22Rv1 (cell line): ENCODE measurements at regions not wholly inside any gene's neighbourhood (a gene's known extent, or its start where the extent isn't known, plus 50 kb on each side); places are given as distances from the start of the nearest gene placed in this dataset.

Experiments
- H3K27ac ChIP-seq: fragments of 450-650 bp; 2 replicates; pipeline ENCODE4 v1.5.1; 2017
- CTCF ChIP-seq: fragments of 450-650 bp; IDR thresholded peaks from 2 replicates; pipeline ENCODE4 v1.5.1; 2017; ENCODE audit warnings: mild to moderate bottlenecking
- ZFX ChIP-seq: fragments of 450-650 bp; IDR thresholded peaks from 2 replicates; pipeline ENCODE4 v1.6.1; 2017; ENCODE audit warnings: antibody characterized with exemption, borderline replicate concordance

GRCh38 chr3:174596447-174596982, 262.6 kb upstream of the NAALADL2 start:
- no peak for TF ChIP-seq CTCF
- TF ChIP-seq ZFX: no peak
- no peak overlapping the region for H3K27ac ChIP-seq

- no peak overlapping the region for H3K27ac ChIP-seq
- TF ChIP-seq CTCF (no peak), ZFX (no peak)
Observed at GRCh38 chr3:174598885-174599439, 260.2 kb upstream of the NAALADL2 start.

GRCh38 chr3:174613173-174613572, 246.0 kb upstream of the NAALADL2 start:
- TF ChIP-seq CTCF (no peak), ZFX (no peak)
- no peak overlapping the region for H3K27ac ChIP-seq

- H3K27ac ChIP-seq: no peak overlapping the region
- TF ChIP-seq ZFX: no peak
- TF ChIP-seq CTCF: no peak
Observed at GRCh38 chr3:174614036-174614435, 245.1 kb upstream of the NAALADL2 start.

DNA sequence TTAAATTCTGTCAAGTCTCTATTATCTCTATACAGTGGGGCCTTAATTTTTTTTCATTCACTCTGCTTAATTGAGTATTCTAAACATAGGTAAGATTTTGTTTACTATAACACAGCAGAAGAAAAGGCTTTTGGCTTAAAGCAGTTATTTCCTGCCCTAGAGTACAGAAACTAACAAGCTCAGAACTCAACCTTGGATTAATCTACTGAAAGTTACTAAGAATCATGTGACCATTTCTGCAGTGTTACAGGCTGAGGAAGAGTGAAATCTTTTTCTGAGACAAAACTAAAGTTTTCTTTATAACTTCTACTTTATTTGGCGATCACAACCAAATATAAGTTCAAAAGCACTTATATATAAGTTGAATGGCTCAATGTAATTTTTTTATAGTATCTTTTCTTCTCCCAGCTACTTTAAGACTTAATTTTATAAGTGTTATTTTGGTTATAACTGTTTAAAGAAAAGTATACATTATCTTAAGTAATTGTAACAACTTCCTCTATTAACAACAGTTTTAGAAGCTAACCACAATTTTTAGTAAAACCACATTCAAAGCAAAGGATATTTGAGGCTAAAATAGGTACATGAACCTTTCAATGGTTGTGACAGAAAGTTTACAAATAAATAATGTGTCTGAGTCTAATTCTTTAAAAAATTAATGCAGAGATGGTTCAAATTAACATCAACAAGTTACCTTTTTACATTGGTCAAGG, 240.6 kb upstream of the NAALADL2 start:
- H3K27ac ChIP-seq: no peak overlapping the region
- TF ChIP-seq ZFX (no peak), CTCF (no peak)

- TF ChIP-seq ZFX: no peak
- no peak for TF ChIP-seq CTCF
- no peak overlapping the region for H3K27ac ChIP-seq
Observed at GRCh38 chr3:174619239-174619638, 239.9 kb upstream of the NAALADL2 start.

- H3K27ac ChIP-seq: no peak overlapping the region
- peak; percentile 24; the same call in 1 of the 2 replicates for TF ChIP-seq CTCF
- no peak for TF ChIP-seq ZFX
Observed at GRCh38 chr3:174620138-174620537, 239.0 kb upstream of the NAALADL2 start.
